IPS-20b (cell line): ENCODE measurements at regions not wholly inside any gene's neighbourhood (a gene's known extent, or its start where the extent isn't known, plus 50 kb on each side); places are given as distances from the start of the nearest gene placed in this dataset.

Experiments used
- H3K27ac ChIP-seq: one replicate; pipeline ENCODE4 v1.5.1; 2013; ENCODE audit warnings: low read length
- H3K27me3 ChIP-seq: 2 replicates; pipeline ENCODE4 v1.6.1; 2013; ENCODE audit warnings: mild to moderate bottlenecking, low read length, inconsistent platforms; ENCODE audit not compliant: insufficient read depth
- H3K36me3 ChIP-seq: 2 replicates; pipeline ENCODE4 v1.6.1; 2013; ENCODE audit warnings: low read depth, mild to moderate bottlenecking, inconsistent platforms, low read length, moderate library complexity; ENCODE audit not compliant: insufficient read depth
- H3K4me1 ChIP-seq: 2 replicates; pipeline ENCODE4 v1.6.1; 2013; ENCODE audit warnings: mild to moderate bottlenecking, control low read depth, inconsistent platforms, low read length, moderate library complexity; ENCODE audit not compliant: insufficient read depth
- H3K4me3 ChIP-seq: 2 replicates; pipeline ENCODE4 v1.5.1; 2013; ENCODE audit warnings: mild to moderate bottlenecking, low read length, inconsistent platforms
- H3K9ac ChIP-seq: 2 replicates; pipeline ENCODE4 v1.6.1; 2013; ENCODE audit warnings: low read depth, mild to moderate bottlenecking, inconsistent platforms, low read length, moderate library complexity
- H3K9me3 ChIP-seq: 2 replicates; pipeline ENCODE4 v1.6.1; 2013; ENCODE audit warnings: mild to moderate bottlenecking, low read depth, low read length, inconsistent platforms; ENCODE audit not compliant: insufficient read depth

- Histone ChIP-seq H3K4me3 (no peak overlapping the region), H3K27ac (no peak overlapping the region), H3K36me3 (no peaks in the 10 kb centered on the region), H3K4me1 (no peaks in the 10 kb centered on the region), H3K9ac (no peak overlapping the region), H3K9me3 (no peaks in the 10 kb centered on the region), H3K27me3 (no peaks in the 10 kb centered on the region)
Observed at GRCh38 chr2:149885468-149885867, 297.9 kb upstream of the MMADHC start.

- H3K4me1 ChIP-seq: no peaks in the 10 kb centered on the region
- no peak overlapping the region for H3K4me3 ChIP-seq
- H3K27ac ChIP-seq: no peak overlapping the region
- no peaks in the 10 kb centered on the region for H3K9me3 ChIP-seq
- H3K9ac ChIP-seq: no peak overlapping the region
- no peaks in the 10 kb centered on the region for H3K27me3 ChIP-seq
- H3K36me3 ChIP-seq: no peaks in the 10 kb centered on the region
Observed at GRCh38 chr2:149884871-149885270, 297.3 kb upstream of the MMADHC start.

GRCh38 chr2:149877913-149878312 is 290.3 kb upstream of the MMADHC start:
- Histone ChIP-seq H3K27ac (no peak overlapping the region), H3K9ac (no peak overlapping the region), H3K36me3 (no peaks in the 10 kb centered on the region), H3K27me3 (no peaks in the 10 kb centered on the region), H3K4me1 (no peaks in the 10 kb centered on the region), H3K9me3 (no peaks in the 10 kb centered on the region; the same call in 1 of the 2 replicates), H3K4me3 (no peak overlapping the region)

GRCh38 chr2:149877074-149877473 is 289.5 kb upstream of the MMADHC start:
- no peaks in the 10 kb centered on the region for H3K4me1 ChIP-seq
- no peak overlapping the region for H3K4me3 ChIP-seq
- no peak overlapping the region for H3K9ac ChIP-seq
- no peaks in the 10 kb centered on the region for H3K36me3 ChIP-seq
- no peaks in the 10 kb centered on the region for H3K27me3 ChIP-seq
- H3K9me3 ChIP-seq: no peaks in the 10 kb centered on the region; the same call in 1 of the 2 replicates
- no peak overlapping the region for H3K27ac ChIP-seq

- no peaks in the 10 kb centered on the region; the same call in 1 of the 2 replicates for H3K9me3 ChIP-seq
- no peak overlapping the region for H3K9ac ChIP-seq
- H3K36me3 ChIP-seq: no peaks in the 10 kb centered on the region
- H3K27ac ChIP-seq: no peak overlapping the region
- no peak overlapping the region for H3K4me3 ChIP-seq
- no peaks in the 10 kb centered on the region for H3K27me3 ChIP-seq
- no peaks in the 10 kb centered on the region for H3K4me1 ChIP-seq
Observed at GRCh38 chr2:149873936-149874335, 286.4 kb upstream of the MMADHC start.

GRCh38 chr2:149872638-149873150 is 285.1 kb upstream of the MMADHC start:
- Histone ChIP-seq H3K9ac (no peak overlapping the region), H3K4me3 (no peak overlapping the region), H3K27ac (no peak overlapping the region), H3K4me1 (no peaks in the 10 kb centered on the region), H3K9me3 (no peaks in the 10 kb centered on the region; the same call in 1 of the 2 replicates), H3K36me3 (no peaks in the 10 kb centered on the region), H3K27me3 (no peaks in the 10 kb centered on the region)

DNA sequence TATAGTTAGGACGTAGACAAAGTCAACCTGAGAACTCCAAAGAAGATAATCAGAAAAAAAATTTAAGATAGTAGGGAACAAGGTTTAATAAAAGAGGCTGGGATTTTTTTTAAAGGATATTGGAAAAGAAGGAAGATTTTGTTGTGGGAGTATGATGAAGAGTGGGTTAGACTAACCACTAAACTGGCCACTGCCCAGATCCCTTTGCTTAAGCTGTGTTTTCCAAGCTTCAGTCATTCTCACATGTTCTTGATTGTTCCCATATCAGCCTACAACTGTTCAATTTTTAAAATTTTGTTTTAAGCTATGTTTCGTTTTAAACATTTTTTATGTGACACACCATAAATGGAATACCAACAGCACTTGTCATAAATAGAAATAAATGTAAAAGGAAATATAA is 284.5 kb upstream of the MMADHC start:
- Histone ChIP-seq H3K27me3 (no peaks in the 10 kb centered on the region), H3K4me3 (no peak overlapping the region), H3K9me3 (no peaks in the 10 kb centered on the region; the same call in 1 of the 2 replicates), H3K9ac (no peak overlapping the region), H3K4me1 (no peaks in the 10 kb centered on the region), H3K36me3 (no peaks in the 10 kb centered on the region), H3K27ac (no peak overlapping the region)

GRCh38 chr2:149871091-149871885 is 283.7 kb upstream of the MMADHC start:
- H3K27me3 ChIP-seq: no peaks in the 10 kb centered on the region
- H3K4me3 ChIP-seq: no peak overlapping the region
- H3K9me3 ChIP-seq: no peaks in the 10 kb centered on the region; the same call in 1 of the 2 replicates
- H3K27ac ChIP-seq: no peak overlapping the region
- H3K36me3 ChIP-seq: no peaks in the 10 kb centered on the region
- H3K4me1 ChIP-seq: no peaks in the 10 kb centered on the region
- H3K9ac ChIP-seq: no peak overlapping the region

DNA sequence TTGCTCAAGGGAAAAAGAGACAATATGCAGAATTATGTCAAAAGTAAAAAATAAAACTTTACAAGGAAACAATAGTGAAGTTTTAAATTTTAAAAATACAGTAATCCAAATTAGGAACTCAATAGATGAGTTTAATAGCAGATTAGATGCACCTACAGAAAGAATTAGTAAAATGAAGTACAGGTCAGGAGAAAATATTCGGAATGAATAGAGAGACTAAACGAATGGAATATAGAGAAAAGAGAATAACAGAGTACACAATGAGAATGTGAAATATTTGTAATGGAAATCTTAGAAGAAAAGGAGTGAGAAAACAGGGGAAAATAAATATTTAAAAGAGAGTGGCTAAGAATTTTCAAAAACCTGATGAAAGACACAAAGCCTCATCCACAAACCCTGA is 275.7 kb upstream of the MMADHC start:
- Histone ChIP-seq H3K27me3 (no peaks in the 10 kb centered on the region), H3K9ac (no peak overlapping the region), H3K36me3 (no peaks in the 10 kb centered on the region), H3K27ac (no peak overlapping the region), H3K4me3 (no peak overlapping the region), H3K9me3 (no peaks in the 10 kb centered on the region), H3K4me1 (no peaks in the 10 kb centered on the region)

DNA sequence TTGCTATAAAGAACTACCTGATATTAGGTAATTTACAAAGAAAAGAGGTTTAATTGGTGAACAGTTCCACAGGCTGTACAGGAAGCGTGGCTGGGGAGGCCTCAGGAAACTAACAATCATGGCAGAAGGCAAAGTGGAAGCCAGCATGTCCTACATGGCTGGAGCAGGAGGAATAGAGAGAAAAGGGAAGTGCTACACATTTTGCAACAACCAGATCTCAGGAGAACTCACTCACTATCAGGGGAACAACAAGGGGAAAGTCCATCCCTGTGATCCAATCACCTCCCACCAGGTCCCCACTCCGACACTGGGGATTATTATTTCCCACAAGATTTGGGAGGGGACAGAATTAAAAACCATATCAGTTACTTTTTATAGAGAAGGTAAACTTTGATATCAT is 273.5 kb upstream of the MMADHC start:
- Histone ChIP-seq H3K27ac (no peak overlapping the region), H3K27me3 (no peaks in the 10 kb centered on the region), H3K4me1 (no peaks in the 10 kb centered on the region), H3K36me3 (no peaks in the 10 kb centered on the region), H3K9me3 (no peaks in the 10 kb centered on the region), H3K4me3 (no peak overlapping the region), H3K9ac (no peak overlapping the region)

- Histone ChIP-seq H3K27ac (no peak overlapping the region), H3K27me3 (no peaks in the 10 kb centered on the region), H3K9ac (no peak overlapping the region), H3K4me1 (no peaks in the 10 kb centered on the region), H3K4me3 (no peak overlapping the region), H3K36me3 (no peaks in the 10 kb centered on the region), H3K9me3 (no peaks in the 10 kb centered on the region)
Observed at GRCh38 chr2:149860276-149860921, 272.8 kb upstream of the MMADHC start.
